Nephron (organoid): ENCODE measurements at regions not wholly inside any gene's neighbourhood (a gene's known extent, or its start where the extent isn't known, plus 50 kb on each side); places are given as distances from the start of the nearest gene placed in this dataset.

ENCODE experiments used
- H3K27ac Mint-ChIP-seq, 3 experiments: 2 replicates each; pipeline ENCODE4 v1.8.0; 2020; ENCODE audit warnings: mixed read lengths in 3 of 3, mild to moderate bottlenecking in 2 of 3, moderate library complexity in 1 of 3
- H3K27me3 Mint-ChIP-seq: 2 replicates; pipeline ENCODE4 v1.8.0; 2021; ENCODE audit warnings: low read depth, mild to moderate bottlenecking, moderate library complexity, mixed read lengths
- H3K36me3 Mint-ChIP-seq: 2 replicates; pipeline ENCODE4 v1.8.0; 2020; ENCODE audit warnings: low read depth, mixed read lengths
- H3K4me1 Mint-ChIP-seq: 2 replicates; pipeline ENCODE4 v1.8.0; 2020; ENCODE audit warnings: mixed read lengths
- H3K4me3 Mint-ChIP-seq, 3 experiments: 2 replicates each; pipeline ENCODE4 v1.8.0; 2020; ENCODE audit warnings: mild to moderate bottlenecking in 3 of 3, mixed read lengths in 3 of 3, moderate library complexity in 2 of 3
- H3K9me3 Mint-ChIP-seq: 2 replicates; pipeline ENCODE4 v1.8.0; 2020; ENCODE audit warnings: mixed read lengths
- CTCF ChIP-seq, 3 experiments: fragments of 200-600 bp; sonication (generic); IDR thresholded peaks; one replicate each; pipeline ENCODE4 v1.5.0; 2021; ENCODE audit warnings: antibody characterized with exemption in 3 of 3; ENCODE audit not compliant: unreplicated experiment in 3 of 3

- TF ChIP-seq CTCF (IDR thresholded peaks at IDR 0.05; ENCODE audit: unreplicated experiment in 3 of 3) = no peak
- Mint-ChIP-seq H3K9me3 (no peaks in the 10 kb centered on the region), H3K4me3 (no peak overlapping the region), H3K36me3 (no peaks in the 10 kb centered on the region), H3K27ac (peak overlapping the region; percentile 15 to 68 (median 68)), H3K27me3 (peaks cover 40% of the 10 kb centered on the region), H3K4me1 (peaks cover 54% of the 10 kb centered on the region)
Measured at GRCh38 chr1:22255341-22256212, 112.7 kb upstream of the WNT4 start.

- peaks cover 45% of the 10 kb centered on the region for H3K27me3 Mint-ChIP-seq
- H3K36me3 Mint-ChIP-seq = no peaks in the 10 kb centered on the region
- peak overlapping the region; percentile 15 to 68 (median 68) for H3K27ac Mint-ChIP-seq
- H3K9me3 Mint-ChIP-seq = no peaks in the 10 kb centered on the region
- H3K4me1 Mint-ChIP-seq = peaks cover 55% of the 10 kb centered on the region
- H3K4me3 Mint-ChIP-seq = no peak overlapping the region
- no peak for TF ChIP-seq CTCF (IDR thresholded peaks at IDR 0.05; ENCODE audit: unreplicated experiment in 3 of 3)
Measured at GRCh38 chr1:22256213-22256512, 113.3 kb upstream of the WNT4 start.

GRCh38 chr1:22257290-22258275 lies 114.7 kb upstream of the WNT4 start:
- Mint-ChIP-seq H3K27ac (peak overlapping the region in 1 of 3 experiments; percentile 47), H3K27me3 (peaks cover 40% of the 10 kb centered on the region)

GRCh38 chr1:22258698-22259097 lies 115.8 kb upstream of the WNT4 start:
- Mint-ChIP-seq H3K9me3 (no peaks in the 10 kb centered on the region), H3K4me1 (peaks cover 30% of the 10 kb centered on the region), H3K27me3 (peaks cover 38% of the 10 kb centered on the region)

More at GRCh38 chr1:22257290-22258275, 114.7 kb upstream of the WNT4 start:
- H3K9me3 Mint-ChIP-seq = no peaks in the 10 kb centered on the region
- H3K36me3 Mint-ChIP-seq = no peaks in the 10 kb centered on the region
- H3K4me1 Mint-ChIP-seq = peaks cover 41% of the 10 kb centered on the region
- H3K4me3 Mint-ChIP-seq = no peak overlapping the region
- no peak for TF ChIP-seq CTCF (IDR thresholded peaks at IDR 0.05; ENCODE audit: unreplicated experiment in 3 of 3)

More at GRCh38 chr1:22258698-22259097, 115.8 kb upstream of the WNT4 start:
- Mint-ChIP-seq H3K4me3 (no peak overlapping the region), H3K27ac (peak overlapping the region in 1 of 3 experiments; percentile 54), H3K36me3 (no peaks in the 10 kb centered on the region)
- no peak for TF ChIP-seq CTCF (IDR thresholded peaks at IDR 0.05; ENCODE audit: unreplicated experiment in 3 of 3)
